Embryonic facial prominence (tissue), 1 donor: ENCODE measurements at regions not wholly inside any gene's neighbourhood (a gene's known extent, or its start where the extent isn't known, plus 50 kb on each side); places are given as distances from the start of the nearest gene placed in this dataset.
"Not testable (repeated sequence)": the region's sequence is repeated elsewhere in the genome, so short reads cannot be mapped to it uniquely, and the experiment has no call there.

Source experiments
- DNase-seq: peaks from one replicate; pipeline ENCODE4 v3.0.0-alpha.2; 2016; ENCODE audit errors: extremely low spot score

GRCh38 chr2:186934420-186934819 lies 85.5 kb upstream of the ZSWIM2 start:
- no peak for DNase-seq

- no peak for DNase-seq
These were observed 78.9 kb upstream of the ZSWIM2 start for GRCh38 chr2:186927867-186928191.

GRCh38 chr2:186927185-186927866 lies 78.4 kb upstream of the ZSWIM2 start:
- no peak for DNase-seq

GRCh38 chr2:186925514-186925913 lies 76.5 kb upstream of the ZSWIM2 start:
- DNase-seq = no peak

GRCh38 chr2:186922316-186922715 lies 73.3 kb upstream of the ZSWIM2 start:
- not testable (repeated sequence) for DNase-seq

- peak; percentile 43 for DNase-seq
These were observed 70.3 kb upstream of the ZSWIM2 start for GRCh38 chr2:186919296-186919695.

- no peak for DNase-seq
These were observed 69.5 kb upstream of the ZSWIM2 start for GRCh38 chr2:186918495-186918894.

GRCh38 chr2:186917866-186918265 lies 68.9 kb upstream of the ZSWIM2 start:
- no peak for DNase-seq

GRCh38 chr2:186913870-186914269 lies 64.9 kb upstream of the ZSWIM2 start:
- DNase-seq = no peak

- DNase-seq = no peak
These were observed 64.0 kb upstream of the ZSWIM2 start for GRCh38 chr2:186912979-186913378.

- no peak for DNase-seq
These were observed 62.6 kb upstream of the ZSWIM2 start for GRCh38 chr2:186911551-186912085.

GRCh38 chr2:186910996-186911395 lies 62.0 kb upstream of the ZSWIM2 start:
- DNase-seq = no peak

GRCh38 chr2:186909095-186909494 lies 60.1 kb upstream of the ZSWIM2 start:
- DNase-seq = no peak

GRCh38 chr2:186907897-186908296 lies 58.9 kb upstream of the ZSWIM2 start:
- no peak for DNase-seq

GRCh38 chr2:186903216-186903615 lies 54.2 kb upstream of the ZSWIM2 start:
- peak; percentile 31 for DNase-seq
